ENCODE measurements at regions not wholly inside any gene's neighbourhood (a gene's known extent, or its start where the extent isn't known, plus 50 kb on each side); places are given as distances from the start of the nearest gene placed in this dataset.

DNA sequence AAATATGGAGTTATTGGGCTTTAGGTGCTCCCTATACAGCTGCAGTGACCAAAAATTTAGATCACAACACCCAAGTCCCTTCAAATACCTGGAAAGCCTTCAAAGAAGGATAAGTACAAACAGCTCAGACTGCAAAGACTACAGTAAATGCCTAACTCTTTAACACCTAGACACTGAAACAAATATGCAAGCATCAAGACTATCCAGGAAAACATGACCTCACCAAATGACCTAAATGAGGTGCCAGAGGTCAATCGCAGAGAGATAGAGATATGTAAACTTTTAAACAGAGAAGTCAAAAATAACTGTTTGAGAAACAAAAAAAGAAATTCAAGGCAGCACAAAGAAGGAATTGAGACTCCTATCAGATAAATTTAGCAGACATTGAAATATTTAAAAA lies 753.8 kb upstream of the B3GALT2 start:
- Mint-ChIP-seq H3K27ac (no peak overlapping the region), H3K4me3 (no peak overlapping the region)
- no peaks in the 10 kb centered on the region for H4K20me1 ChIP-seq (ENCODE audit: low read depth)

DNA sequence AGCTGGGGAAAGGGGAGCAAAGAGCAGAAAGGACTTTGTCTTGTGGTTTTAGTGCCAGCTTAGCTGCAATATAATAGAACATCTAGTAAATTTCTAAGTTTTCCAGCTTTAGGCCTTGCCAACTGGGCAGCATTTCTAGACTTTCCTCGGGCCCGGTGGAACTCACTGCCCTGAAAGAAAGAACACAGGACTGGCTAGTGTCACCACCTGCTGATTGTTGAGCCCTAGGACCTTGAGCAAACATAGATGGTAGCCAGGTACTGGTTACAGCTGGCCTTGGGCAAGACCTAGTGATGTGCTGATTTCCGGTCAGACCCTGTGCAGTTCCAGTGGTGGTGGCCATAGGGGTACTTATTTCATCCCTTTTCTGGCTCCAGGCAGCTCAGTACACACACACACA lies 753.2 kb upstream of the B3GALT2 start:
- Mint-ChIP-seq H3K27me3 (ENCODE audit: insufficient read depth, low read depth) (no peaks in the 10 kb centered on the region), H3K4me3 (no peak overlapping the region), H3K27ac (no peak overlapping the region), H3K9me3 (no peaks in the 10 kb centered on the region), H3K4me1 (no peaks in the 10 kb centered on the region), H3K36me3 (no peaks in the 10 kb centered on the region)
- Histone ChIP-seq H3K4me2 (no peak overlapping the region), H3K9ac (no peak overlapping the region), H3K4me3 (no peak overlapping the region), H3F3A (ENCODE audit: low read depth) (no peaks in the 10 kb centered on the region), H3K79me2 (ENCODE audit: low read depth) (no peaks in the 10 kb centered on the region), H2AFZ (replicated peaks) (no peak overlapping the region), H3K27ac (no peak overlapping the region), H4K20me1 (ENCODE audit: low read depth) (no peaks in the 10 kb centered on the region), H3K4me1 (no peaks in the 10 kb centered on the region), H3K27me3 (no peaks in the 10 kb centered on the region), H3K9me3 (ENCODE audit: low read depth) (no peaks in the 10 kb centered on the region), H3K36me3 (no peaks in the 10 kb centered on the region)
- DNase-seq (ENCODE audit: low spot score) = no peak
- TF ChIP-seq EZH2phosphoT487 (IDR thresholded peaks at IDR 0.05) (no peak), EZH2 (IDR thresholded peaks at IDR 0.05) (no peak)
- TF ChIP-seq, protein P1, sequence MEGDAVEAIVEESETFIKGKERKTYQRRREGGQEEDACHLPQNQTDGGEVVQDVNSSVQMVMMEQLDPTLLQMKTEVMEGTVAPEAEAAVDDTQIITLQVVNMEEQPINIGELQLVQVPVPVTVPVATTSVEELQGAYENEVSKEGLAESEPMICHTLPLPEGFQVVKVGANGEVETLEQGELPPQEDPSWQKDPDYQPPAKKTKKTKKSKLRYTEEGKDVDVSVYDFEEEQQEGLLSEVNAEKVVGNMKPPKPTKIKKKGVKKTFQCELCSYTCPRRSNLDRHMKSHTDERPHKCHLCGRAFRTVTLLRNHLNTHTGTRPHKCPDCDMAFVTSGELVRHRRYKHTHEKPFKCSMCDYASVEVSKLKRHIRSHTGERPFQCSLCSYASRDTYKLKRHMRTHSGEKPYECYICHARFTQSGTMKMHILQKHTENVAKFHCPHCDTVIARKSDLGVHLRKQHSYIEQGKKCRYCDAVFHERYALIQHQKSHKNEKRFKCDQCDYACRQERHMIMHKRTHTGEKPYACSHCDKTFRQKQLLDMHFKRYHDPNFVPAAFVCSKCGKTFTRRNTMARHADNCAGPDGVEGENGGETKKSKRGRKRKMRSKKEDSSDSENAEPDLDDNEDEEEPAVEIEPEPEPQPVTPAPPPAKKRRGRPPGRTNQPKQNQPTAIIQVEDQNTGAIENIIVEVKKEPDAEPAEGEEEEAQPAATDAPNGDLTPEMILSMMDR (IDR thresholded peaks at IDR 0.05) = no peak

More for the DNA sequence above, 753.8 kb upstream of the B3GALT2 start:
- Histone ChIP-seq H3K27ac (no peak overlapping the region), H3K79me2 (ENCODE audit: low read depth) (no peaks in the 10 kb centered on the region), H3K27me3 (no peaks in the 10 kb centered on the region), H3K4me3 (no peak overlapping the region), H3K4me2 (no peak overlapping the region), H3K4me1 (no peaks in the 10 kb centered on the region), H3K9me3 (ENCODE audit: low read depth) (no peaks in the 10 kb centered on the region), H3K9ac (no peak overlapping the region), H3F3A (ENCODE audit: low read depth) (no peaks in the 10 kb centered on the region), H2AFZ (replicated peaks) (no peak overlapping the region), H3K36me3 (no peaks in the 10 kb centered on the region)
- no peaks in the 10 kb centered on the region for H3K4me1 Mint-ChIP-seq
- H3K27me3 Mint-ChIP-seq (ENCODE audit: insufficient read depth, low read depth) = no peaks in the 10 kb centered on the region
- no peaks in the 10 kb centered on the region for H3K36me3 Mint-ChIP-seq
- H3K9me3 Mint-ChIP-seq = no peaks in the 10 kb centered on the region
- TF ChIP-seq, protein P1 (IDR thresholded peaks at IDR 0.05) = no peak
- TF ChIP-seq EZH2phosphoT487 (IDR thresholded peaks at IDR 0.05) = no peak
- TF ChIP-seq EZH2 (IDR thresholded peaks at IDR 0.05) = no peak
- DNase-seq (ENCODE audit: low spot score) = no peak

DNA sequence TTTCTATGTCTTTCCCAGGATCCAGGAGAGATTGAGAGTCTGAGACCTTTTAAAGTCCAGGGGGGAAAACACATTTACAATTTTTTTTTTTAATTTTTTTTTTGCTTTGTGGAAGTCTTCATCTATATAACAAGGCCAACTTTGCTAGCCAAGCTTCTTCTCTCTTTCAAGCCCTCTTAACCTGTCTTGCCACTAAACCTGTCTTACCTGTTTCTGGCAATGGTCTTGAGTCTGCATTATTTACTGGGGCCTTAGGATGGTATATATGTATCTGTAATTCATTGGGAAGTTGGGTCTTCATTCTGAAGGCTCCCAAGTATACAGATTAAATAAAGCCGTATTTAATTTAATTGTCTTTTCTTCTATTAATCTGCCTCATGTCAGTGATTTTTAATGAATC lies 750.9 kb upstream of the B3GALT2 start:
- Histone ChIP-seq H2AFZ (replicated peaks) (no peak overlapping the region), H3K4me3 (no peak overlapping the region), H3K27ac (no peak overlapping the region), H3K4me1 (no peaks in the 10 kb centered on the region), H3K36me3 (no peaks in the 10 kb centered on the region), H3K9ac (no peak overlapping the region), H3F3A (ENCODE audit: low read depth) (no peaks in the 10 kb centered on the region), H3K9me3 (ENCODE audit: low read depth) (no peaks in the 10 kb centered on the region), H3K79me2 (ENCODE audit: low read depth) (no peaks in the 10 kb centered on the region), H3K27me3 (no peaks in the 10 kb centered on the region), H3K4me2 (no peak overlapping the region), H4K20me1 (ENCODE audit: low read depth) (no peaks in the 10 kb centered on the region)
- Mint-ChIP-seq H3K36me3 (no peaks in the 10 kb centered on the region), H3K27ac (no peak overlapping the region), H3K4me1 (no peaks in the 10 kb centered on the region), H3K27me3 (ENCODE audit: insufficient read depth, low read depth) (no peaks in the 10 kb centered on the region), H3K9me3 (no peaks in the 10 kb centered on the region), H3K4me3 (no peak overlapping the region)
- DNase-seq (ENCODE audit: low spot score) = no peak
- TF ChIP-seq, protein P1 (IDR thresholded peaks at IDR 0.05) = no peak
- TF ChIP-seq EZH2phosphoT487 (IDR thresholded peaks at IDR 0.05) = no peak
- TF ChIP-seq EZH2 (IDR thresholded peaks at IDR 0.05) = no peak

Data from neural progenitor cell (in vitro differentiated cells).